EH (cell line): ENCODE measurements at regions not wholly inside any gene's neighbourhood (a gene's known extent, or its start where the extent isn't known, plus 50 kb on each side); places are given as distances from the start of the nearest gene placed in this dataset.

Source experiments
- DNase-seq: peaks from one replicate; pipeline ENCODE4 v3.0.0-alpha.2; 2015; ENCODE audit warnings: low read depth

- no peak for DNase-seq
These were observed 59.7 kb upstream of the TCF20 start for GRCh38 chr22:42330170-42330569.

DNA sequence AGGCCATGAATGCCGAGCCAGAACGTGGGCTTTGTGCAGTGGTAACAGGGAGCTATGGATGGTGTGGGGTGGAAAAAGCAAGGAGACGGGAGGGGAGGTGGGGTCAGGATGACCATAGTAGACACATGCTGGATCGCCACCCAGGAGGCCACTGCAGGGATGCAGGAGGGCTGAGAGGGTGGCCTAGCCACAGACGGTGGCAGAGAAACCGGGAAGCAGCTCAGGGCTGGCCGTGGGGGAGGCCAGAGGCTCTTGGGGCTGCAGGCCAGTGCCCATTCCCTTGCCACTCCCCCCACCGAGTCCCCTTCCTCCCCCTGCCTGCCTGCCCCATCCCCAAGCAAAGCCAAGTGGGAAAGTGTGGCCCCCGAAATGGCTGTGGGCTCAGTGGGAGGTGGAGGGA is 59.1 kb upstream of the TCF20 start:
- no peak for DNase-seq

DNA sequence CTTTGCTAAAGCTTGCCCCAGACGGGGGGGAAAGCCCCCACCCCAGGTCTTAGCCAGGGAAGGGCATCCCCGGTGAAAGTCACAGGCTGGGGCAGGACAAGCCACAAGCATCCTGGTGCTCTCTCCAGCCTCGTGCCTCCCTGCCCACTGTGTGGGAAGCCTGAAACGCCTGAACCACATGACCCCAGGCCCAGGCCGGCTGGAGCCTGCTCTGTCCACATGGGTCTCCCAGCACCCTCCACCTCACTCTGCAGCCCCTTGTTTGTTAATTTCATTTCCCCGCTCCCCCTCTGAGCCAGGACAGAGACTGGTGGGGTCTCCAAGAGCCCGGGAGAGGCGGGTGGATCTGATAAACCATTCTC is 58.3 kb upstream of the TCF20 start:
- DNase-seq, result no peak

DNA sequence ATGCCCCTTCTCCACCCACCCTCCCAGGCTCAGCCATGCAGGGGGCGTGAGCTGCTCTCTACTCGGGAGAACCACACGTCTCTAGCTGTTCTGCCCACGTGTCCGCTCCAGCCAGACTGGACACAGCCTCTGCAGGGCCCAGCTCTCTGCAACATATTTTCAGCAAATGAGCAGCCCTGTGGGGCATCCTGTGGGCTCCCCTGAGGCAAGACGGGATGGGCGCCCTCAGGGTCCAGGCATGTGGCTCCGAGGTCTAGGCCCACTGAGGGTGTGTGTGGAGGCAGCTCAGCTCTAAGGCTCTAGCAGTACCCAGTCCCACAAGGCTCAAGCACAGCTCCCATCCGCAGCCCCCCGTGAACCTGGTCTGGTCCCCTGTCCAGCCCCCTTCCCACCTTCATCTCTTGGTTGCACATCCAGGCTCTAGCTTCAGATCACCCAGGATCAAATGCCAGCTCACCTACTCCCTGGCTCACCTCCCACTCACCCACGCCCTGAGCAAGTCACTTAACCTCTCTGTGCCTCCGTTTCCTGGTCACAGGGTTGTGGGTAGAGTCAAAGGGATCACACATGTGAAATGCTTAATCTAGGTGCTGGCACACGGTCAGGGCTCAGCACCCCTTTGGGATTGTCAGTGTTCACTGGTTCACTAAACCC is 57.8 kb upstream of the TCF20 start:
- no peak for DNase-seq

GRCh38 chr22:42327462-42328129 is 57.1 kb upstream of the TCF20 start:
- no peak for DNase-seq

- peak; percentile 69 for DNase-seq
These were observed 56.3 kb upstream of the TCF20 start for GRCh38 chr22:42326801-42327200.

- no peak for DNase-seq
These were observed 55.8 kb upstream of the TCF20 start for GRCh38 chr22:42326301-42326700.

DNA sequence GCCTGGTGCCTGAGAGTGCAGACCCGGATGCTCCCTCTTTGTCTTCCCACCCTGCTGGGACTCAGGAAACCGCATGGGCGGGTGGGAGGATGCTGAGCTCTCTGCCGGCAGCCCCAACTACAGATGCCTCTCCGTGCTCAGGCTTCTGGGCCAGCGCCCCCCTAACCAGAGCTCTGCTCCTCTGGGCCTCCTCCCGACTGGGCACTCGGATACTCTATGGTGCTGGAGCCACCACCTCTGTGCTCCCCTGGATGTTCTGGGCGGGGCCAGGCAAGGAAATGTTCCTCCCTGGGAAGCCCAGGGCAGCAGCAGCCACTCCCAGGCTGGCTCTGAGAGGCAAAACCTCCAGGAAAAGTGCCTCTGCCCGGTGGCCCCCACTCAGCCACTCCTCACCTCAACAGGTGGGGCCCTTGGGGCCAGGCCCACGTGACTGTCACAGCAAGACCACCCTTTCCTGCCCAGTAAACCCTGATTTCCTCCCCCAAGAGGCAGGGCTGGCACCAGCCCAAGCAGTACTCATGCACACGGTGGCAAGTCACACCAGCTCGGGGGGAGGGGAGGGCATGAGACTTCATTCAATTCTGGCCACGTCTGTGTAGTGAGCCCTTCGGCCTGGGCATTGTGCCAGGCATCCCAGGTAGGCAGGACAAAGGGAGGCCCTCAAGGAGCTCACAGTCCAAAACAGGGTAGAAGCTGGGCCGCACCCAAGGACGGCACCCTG is 54.7 kb upstream of the TCF20 start:
- DNase-seq, result no peak

GRCh38 chr22:42324566-42324965 is 54.1 kb upstream of the TCF20 start:
- DNase-seq, result no peak

DNA sequence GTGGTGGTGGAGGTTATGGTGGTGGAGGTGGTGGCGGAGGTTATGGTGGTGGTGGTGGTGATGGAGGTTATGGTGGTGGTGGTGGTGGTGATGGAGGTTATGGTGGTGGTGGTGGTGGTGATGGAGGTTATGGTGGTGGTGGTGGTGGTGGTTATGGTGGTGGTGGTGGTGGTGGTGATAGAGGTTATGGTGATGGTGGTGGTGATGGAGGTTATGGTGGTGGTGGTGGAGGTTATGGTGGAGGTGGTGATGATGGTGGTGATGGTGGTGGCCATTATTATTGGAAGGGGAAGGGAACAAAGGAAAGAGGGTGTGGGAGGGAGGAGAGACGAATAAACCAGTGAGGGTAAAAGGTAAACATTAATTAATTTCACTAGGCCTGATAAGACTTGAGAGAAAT is 53.5 kb upstream of the TCF20 start:
- no peak for DNase-seq

- DNase-seq, result no peak
These were observed 52.1 kb upstream of the TCF20 start for GRCh38 chr22:42322562-42322926.

DNA sequence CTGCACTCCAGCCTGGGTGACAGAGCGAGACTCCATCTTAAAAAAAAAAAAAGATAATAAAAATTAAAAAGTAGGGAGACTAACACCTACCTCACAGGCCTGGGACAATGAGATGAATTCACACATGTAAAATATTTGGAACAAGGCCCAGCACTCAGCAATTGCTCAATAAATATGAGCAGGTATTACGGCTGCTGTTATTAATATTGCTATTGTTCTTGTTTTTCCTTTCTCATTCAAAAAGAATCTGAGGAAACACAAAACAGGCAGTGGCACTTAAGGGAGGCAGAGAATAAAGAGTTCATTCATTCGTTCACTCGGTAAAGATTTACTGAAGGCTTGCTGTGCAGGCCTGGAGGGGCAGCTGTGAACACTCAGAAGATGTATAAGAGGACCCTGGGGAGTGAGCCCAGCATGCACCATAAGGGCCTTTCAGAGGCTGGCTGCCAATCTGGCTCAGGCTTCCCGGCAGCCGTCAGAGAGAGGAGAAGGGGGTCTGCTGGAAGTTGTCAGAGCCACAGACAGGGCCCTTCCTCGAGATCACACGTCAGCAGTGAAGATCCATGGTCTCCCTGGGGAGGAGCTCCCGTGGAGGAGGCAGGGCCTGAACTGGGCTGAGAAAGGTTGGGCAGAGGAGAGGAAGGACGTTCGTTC is 51.6 kb upstream of the TCF20 start:
- DNase-seq, result no peak

GRCh38 chr22:42320443-42321416 is 50.3 kb upstream of the TCF20 start:
- DNase-seq, result no peak
